ENCODE measurements at regions not wholly inside any gene's neighbourhood (a gene's known extent, or its start where the extent isn't known, plus 50 kb on each side); places are given as distances from the start of the nearest gene placed in this dataset.
"Not testable (repeated sequence)": the region's sequence is repeated elsewhere in the genome, so short reads cannot be mapped to it uniquely, and the experiment has no call there.

GRCh38 chr13:84776593-84776992, 894.3 kb upstream of the SLITRK1 start:
- no peaks in the 10 kb centered on the region for H3K36me3 Mint-ChIP-seq (ENCODE audit: low read depth)
- ATAC-seq (no peak), DNase-seq (no peak)
- no peaks in the 10 kb centered on the region for H3K27me3 Mint-ChIP-seq
- no peak overlapping the region for H3K27ac Mint-ChIP-seq
- no peaks in the 10 kb centered on the region for H3K4me1 Mint-ChIP-seq
- H3K4me3 Mint-ChIP-seq: no peak overlapping the region
- H3K9me3 ChIP-seq (ENCODE audit: control insufficient read depth, low read length, poor library complexity, severe bottlenecking): no peaks in the 10 kb centered on the region

DNA sequence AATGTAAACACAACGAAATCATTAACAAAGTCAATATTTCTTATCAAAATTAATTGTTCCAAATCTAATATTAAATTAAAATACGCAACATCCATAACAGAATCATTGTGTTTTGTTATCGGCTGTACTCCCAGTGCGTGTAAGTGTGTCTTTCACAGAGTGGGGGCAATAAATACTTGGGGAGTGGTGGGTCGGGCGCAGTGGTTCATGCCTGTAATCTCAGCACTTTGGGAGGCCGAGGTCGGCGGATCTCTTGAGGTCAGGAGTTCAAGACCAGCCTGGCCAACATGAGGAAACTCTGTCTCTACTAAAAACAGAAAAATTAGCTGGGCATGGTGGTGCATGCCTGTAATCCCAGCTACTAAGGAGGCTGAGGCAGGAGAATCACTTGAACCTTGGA, 893.6 kb upstream of the SLITRK1 start:
- not testable (repeated sequence) for DNase-seq; H3K4me1 Mint-ChIP-seq; H3K27me3 Mint-ChIP-seq; ATAC-seq; H3K36me3 Mint-ChIP-seq (ENCODE audit: low read depth); H3K4me3 Mint-ChIP-seq; H3K27ac Mint-ChIP-seq; H3K9me3 ChIP-seq (ENCODE audit: control insufficient read depth, low read length, poor library complexity, severe bottlenecking)

DNA sequence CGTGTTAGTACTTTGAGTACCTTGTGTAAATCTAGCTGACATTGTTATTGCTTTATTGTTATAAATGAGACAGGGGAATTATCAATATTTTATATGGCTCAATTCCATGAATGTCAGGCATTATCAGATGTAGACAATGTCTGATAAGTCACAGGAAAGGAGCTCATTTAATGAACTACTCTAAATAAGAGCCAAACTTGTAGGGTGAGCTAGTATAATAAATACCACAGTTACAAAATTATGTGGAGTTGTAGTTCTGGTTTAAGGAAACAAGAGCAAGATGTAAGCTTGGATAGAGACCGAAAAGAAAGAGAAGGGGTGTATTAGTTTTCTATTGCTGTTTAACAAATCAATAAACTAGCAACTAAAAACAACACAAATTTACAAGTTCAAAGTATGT, 891.8 kb upstream of the SLITRK1 start:
- Mint-ChIP-seq H3K36me3 (ENCODE audit: low read depth) (no peaks in the 10 kb centered on the region), H3K27ac (no peak overlapping the region), H3K4me3 (no peak overlapping the region), H3K27me3 (no peaks in the 10 kb centered on the region), H3K4me1 (no peaks in the 10 kb centered on the region)
- DNase-seq (no peak), ATAC-seq (no peak)
- H3K9me3 ChIP-seq (ENCODE audit: control insufficient read depth, low read length, poor library complexity, severe bottlenecking): no peaks in the 10 kb centered on the region

GRCh38 chr13:84760956-84761355, 878.7 kb upstream of the SLITRK1 start:
- no peaks in the 10 kb centered on the region for H3K4me1 Mint-ChIP-seq
- no peaks in the 10 kb centered on the region for H3K9me3 ChIP-seq (ENCODE audit: control insufficient read depth, low read length, poor library complexity, severe bottlenecking)
- no peak for DNase-seq
- no peak for ATAC-seq
- no peaks in the 10 kb centered on the region for H3K36me3 Mint-ChIP-seq (ENCODE audit: low read depth)
- no peak overlapping the region for H3K4me3 Mint-ChIP-seq
- H3K27ac Mint-ChIP-seq: no peak overlapping the region
- no peaks in the 10 kb centered on the region for H3K27me3 Mint-ChIP-seq

- Mint-ChIP-seq H3K27me3 (no peaks in the 10 kb centered on the region), H3K4me3 (no peak overlapping the region), H3K36me3 (ENCODE audit: low read depth) (no peaks in the 10 kb centered on the region), H3K4me1 (no peaks in the 10 kb centered on the region), H3K27ac (no peak overlapping the region)
- ATAC-seq: no peak
- no peaks in the 10 kb centered on the region for H3K9me3 ChIP-seq (ENCODE audit: control insufficient read depth, low read length, poor library complexity, severe bottlenecking)
- no peak for DNase-seq
These were observed 866.9 kb upstream of the SLITRK1 start for GRCh38 chr13:84749126-84749525.

DNA sequence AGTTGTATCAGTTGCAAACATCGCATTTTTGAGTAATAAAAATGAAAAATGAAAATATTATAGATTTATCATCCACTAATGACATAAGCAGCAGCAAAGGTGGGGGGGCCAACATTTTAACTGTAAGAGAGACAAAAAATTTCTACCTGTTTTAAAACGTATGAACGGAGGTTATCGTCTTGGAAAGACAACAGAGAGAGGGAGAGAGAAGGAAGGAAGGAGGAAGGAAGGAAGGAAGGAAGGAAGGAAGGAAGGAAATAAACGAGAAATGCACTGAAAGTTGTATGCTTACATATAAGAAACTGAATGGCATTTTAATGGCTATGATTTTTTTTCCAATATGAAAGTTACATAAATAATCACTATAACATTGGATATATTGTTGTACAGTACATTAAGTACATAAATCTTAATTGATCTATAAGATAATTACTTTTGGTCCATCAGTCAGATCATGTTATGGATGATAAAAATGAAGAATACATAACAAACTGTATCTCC, 862.8 kb upstream of the SLITRK1 start:
- Mint-ChIP-seq H3K36me3 (ENCODE audit: low read depth) (no peaks in the 10 kb centered on the region), H3K27me3 (no peaks in the 10 kb centered on the region)
- ATAC-seq: no peak

DNA sequence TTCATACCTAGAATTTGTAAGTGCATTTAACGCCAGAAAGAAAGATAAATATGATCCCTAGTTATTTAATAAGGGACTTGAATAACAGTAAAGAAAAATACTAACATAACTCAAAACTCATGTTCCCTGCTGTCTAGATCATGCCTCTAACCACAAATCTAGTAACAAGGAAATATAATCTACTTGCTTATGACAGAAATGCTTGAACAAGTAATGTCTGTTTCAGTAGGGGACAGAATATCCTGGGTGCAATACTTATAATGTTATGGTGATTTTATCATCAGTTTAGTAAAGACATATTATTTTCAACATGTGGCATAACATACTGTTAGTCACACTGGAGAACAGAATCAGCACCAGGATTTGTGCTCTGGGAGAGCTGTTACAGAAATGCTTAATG, 861.9 kb upstream of the SLITRK1 start:
- Mint-ChIP-seq H3K27me3 (no peaks in the 10 kb centered on the region), H3K27ac (no peak overlapping the region), H3K4me1 (no peaks in the 10 kb centered on the region), H3K4me3 (no peak overlapping the region), H3K36me3 (ENCODE audit: low read depth) (no peaks in the 10 kb centered on the region)
- ATAC-seq (no peak), DNase-seq (no peak)
- H3K9me3 ChIP-seq (ENCODE audit: control insufficient read depth, low read length, poor library complexity, severe bottlenecking): no peaks in the 10 kb centered on the region

More for the DNA sequence above, 862.8 kb upstream of the SLITRK1 start:
- no peaks in the 10 kb centered on the region for H3K4me1 Mint-ChIP-seq
- no peak overlapping the region for H3K4me3 Mint-ChIP-seq
- DNase-seq: no peak
- no peak overlapping the region for H3K27ac Mint-ChIP-seq
- no peaks in the 10 kb centered on the region for H3K9me3 ChIP-seq (ENCODE audit: control insufficient read depth, low read length, poor library complexity, severe bottlenecking)

DNA sequence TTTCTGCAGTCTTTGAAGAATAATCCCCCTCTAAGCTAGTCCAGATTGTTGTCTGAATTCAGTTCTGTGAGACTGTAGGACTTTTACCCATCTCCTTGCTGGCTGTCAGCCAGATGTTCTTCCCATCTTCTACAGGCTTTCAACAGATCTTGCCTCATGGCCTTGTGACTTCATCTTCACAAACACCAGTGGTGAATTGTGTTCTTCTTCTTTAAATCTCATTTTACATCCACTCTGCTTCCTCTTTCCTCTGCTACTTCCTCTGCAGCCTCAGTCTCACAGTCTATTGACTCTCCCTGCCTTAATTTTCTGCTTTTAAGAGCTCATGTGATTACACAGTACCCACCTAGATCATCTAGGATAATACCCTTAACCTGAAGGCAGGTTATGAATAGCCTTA, 859.0 kb upstream of the SLITRK1 start:
- ATAC-seq: no peak
- DNase-seq: no peak
- Mint-ChIP-seq H3K36me3 (ENCODE audit: low read depth) (no peaks in the 10 kb centered on the region), H3K4me1 (no peaks in the 10 kb centered on the region), H3K27me3 (no peaks in the 10 kb centered on the region), H3K4me3 (no peak overlapping the region), H3K27ac (no peak overlapping the region)
- H3K9me3 ChIP-seq (ENCODE audit: control insufficient read depth, low read length, poor library complexity, severe bottlenecking): no peaks in the 10 kb centered on the region

DNA sequence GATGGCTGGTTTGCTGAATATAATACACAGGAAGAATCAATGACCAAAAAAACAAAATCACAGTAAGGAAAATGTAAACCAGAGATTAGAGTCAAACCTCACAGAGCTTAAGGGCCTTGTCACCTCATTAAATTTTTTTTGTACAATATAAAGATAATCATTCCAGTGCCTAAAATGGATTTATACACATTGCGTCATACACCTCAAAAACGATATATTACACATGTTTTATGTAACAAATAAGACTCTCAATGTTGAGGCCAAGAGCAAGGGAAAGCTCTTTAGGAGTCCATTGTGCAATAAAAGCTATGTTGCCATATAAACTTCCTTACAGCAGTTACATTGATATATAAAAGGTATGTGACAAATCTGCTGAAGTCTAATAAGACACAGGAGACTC, 856.7 kb upstream of the SLITRK1 start:
- H3K4me3 Mint-ChIP-seq: no peak overlapping the region
- no peak for ATAC-seq
- H3K9me3 ChIP-seq (ENCODE audit: control insufficient read depth, low read length, poor library complexity, severe bottlenecking): no peaks in the 10 kb centered on the region
- H3K4me1 Mint-ChIP-seq: no peaks in the 10 kb centered on the region
- H3K27me3 Mint-ChIP-seq: no peaks in the 10 kb centered on the region
- no peak for DNase-seq
- no peaks in the 10 kb centered on the region for H3K36me3 Mint-ChIP-seq (ENCODE audit: low read depth)
- H3K27ac Mint-ChIP-seq: no peak overlapping the region

- H3K27me3 Mint-ChIP-seq: no peaks in the 10 kb centered on the region
- no peak overlapping the region for H3K27ac Mint-ChIP-seq
- H3K4me3 Mint-ChIP-seq: no peak overlapping the region
- DNase-seq (no peak), ATAC-seq (no peak)
- H3K36me3 Mint-ChIP-seq (ENCODE audit: low read depth): no peaks in the 10 kb centered on the region
- no peaks in the 10 kb centered on the region for H3K9me3 ChIP-seq (ENCODE audit: control insufficient read depth, low read length, poor library complexity, severe bottlenecking)
- H3K4me1 Mint-ChIP-seq: no peaks in the 10 kb centered on the region
These were observed 855.4 kb upstream of the SLITRK1 start for GRCh38 chr13:84737661-84738060.

- no peak overlapping the region for H3K4me3 Mint-ChIP-seq
- ATAC-seq (no peak), DNase-seq (no peak)
- no peaks in the 10 kb centered on the region for H3K27me3 Mint-ChIP-seq
- no peak overlapping the region for H3K27ac Mint-ChIP-seq
- no peaks in the 10 kb centered on the region for H3K4me1 Mint-ChIP-seq
- peaks cover 2% of the 10 kb centered on the region for H3K36me3 Mint-ChIP-seq (ENCODE audit: low read depth)
- no peaks in the 10 kb centered on the region for H3K9me3 ChIP-seq (ENCODE audit: control insufficient read depth, low read length, poor library complexity, severe bottlenecking)
These were observed 848.1 kb upstream of the SLITRK1 start for GRCh38 chr13:84730376-84730775.

- H3K4me3 Mint-ChIP-seq: no peak overlapping the region
- no peaks in the 10 kb centered on the region for H3K27me3 Mint-ChIP-seq
- ATAC-seq: no peak
- no peaks in the 10 kb centered on the region for H3K9me3 ChIP-seq (ENCODE audit: control insufficient read depth, low read length, poor library complexity, severe bottlenecking)
- no peak overlapping the region for H3K27ac Mint-ChIP-seq
- no peaks in the 10 kb centered on the region for H3K4me1 Mint-ChIP-seq
- no peak for DNase-seq
- no peaks in the 10 kb centered on the region for H3K36me3 Mint-ChIP-seq (ENCODE audit: low read depth)
These were observed 823.9 kb upstream of the SLITRK1 start for GRCh38 chr13:84705982-84706710.

DNA sequence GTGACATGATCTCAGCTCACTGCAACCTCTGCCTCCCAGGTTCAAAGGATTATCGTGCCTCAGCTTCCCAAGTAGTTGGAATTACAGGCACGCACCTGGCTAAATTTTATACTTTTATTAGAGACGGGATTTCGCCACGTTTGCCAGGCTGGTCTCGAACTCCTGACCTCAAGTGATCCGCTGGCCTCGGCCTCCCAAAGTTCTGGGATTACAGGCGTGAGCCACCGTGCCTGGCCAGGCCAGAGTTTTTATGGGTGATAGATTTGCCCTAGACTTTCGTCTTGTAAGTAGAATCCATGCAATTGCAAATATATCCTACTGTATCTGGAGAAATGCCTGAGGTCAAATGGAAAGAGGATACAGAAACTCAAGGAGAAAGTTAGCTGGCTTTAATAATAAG, 819.9 kb upstream of the SLITRK1 start:
- Mint-ChIP-seq H3K4me3 (no peak overlapping the region), H3K4me1 (no peaks in the 10 kb centered on the region), H3K36me3 (ENCODE audit: low read depth) (no peaks in the 10 kb centered on the region), H3K27ac (no peak overlapping the region), H3K27me3 (no peaks in the 10 kb centered on the region)
- DNase-seq (no peak), ATAC-seq (no peak)
- no peaks in the 10 kb centered on the region for H3K9me3 ChIP-seq (ENCODE audit: control insufficient read depth, low read length, poor library complexity, severe bottlenecking)

DNA sequence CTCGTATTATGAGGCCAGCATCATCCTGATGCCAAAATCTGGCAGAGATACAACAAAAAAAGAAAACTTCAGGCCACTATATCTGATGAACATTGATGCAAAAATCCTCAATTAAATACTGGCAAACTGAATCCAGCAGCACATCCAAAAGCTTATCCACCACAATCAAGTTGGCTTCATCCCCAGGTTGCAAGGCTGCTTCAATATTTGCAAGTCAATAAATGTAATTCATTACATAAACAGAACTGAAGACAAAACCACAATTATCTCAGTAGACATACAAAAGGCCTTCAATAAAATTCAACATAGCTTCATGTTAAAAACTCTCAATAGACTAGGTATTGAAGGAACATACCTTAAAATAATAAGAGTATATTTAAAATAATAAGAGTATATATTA, 815.3 kb upstream of the SLITRK1 start:
- H3K27ac Mint-ChIP-seq; H3K4me3 Mint-ChIP-seq; H3K27me3 Mint-ChIP-seq; H3K4me1 Mint-ChIP-seq; ATAC-seq; DNase-seq; H3K36me3 Mint-ChIP-seq (ENCODE audit: low read depth); H3K9me3 ChIP-seq (ENCODE audit: control insufficient read depth, low read length, poor library complexity, severe bottlenecking): not testable (repeated sequence)
